K562 (cell line): ENCODE measurements at regions not wholly inside any gene's neighbourhood (a gene's known extent, or its start where the extent isn't known, plus 50 kb on each side); places are given as distances from the start of the nearest gene placed in this dataset.

Source experiments
- JUN ChIP-seq, 2 experiments: sonication (generic) in 1 of 2; formaldehyde crosslinking in 1 of 2; IDR thresholded peaks; 2 replicates each; pipeline versions ENCODE4 v1.6.1 to v1.8.0; 2012 to 2022; ENCODE audit warnings: borderline replicate concordance in 2 of 2, mild to moderate bottlenecking in 2 of 2, improper control_type of control experiment in 1 of 2, low read depth in 1 of 2, low read length in 1 of 2, missing genetic modification reagents in 1 of 2
- TOE1 ChIP-seq, 2 experiments: fragments of 450-650 bp in 1 of 2; sonication (generic) in 1 of 2; formaldehyde crosslinking in 1 of 2; IDR thresholded peaks; 2 replicates each; pipeline versions ENCODE4 v1.7.1 to v1.8.0; 2016 to 2022; ENCODE audit warnings: borderline replicate concordance in 2 of 2, mild to moderate bottlenecking in 2 of 2, antibody characterized with exemption in 1 of 2, inconsistent platforms in 1 of 2, low read depth in 1 of 2, missing genetic modification reagents in 1 of 2, moderate library complexity in 1 of 2
- ZNF184 ChIP-seq: sonication (generic); formaldehyde crosslinking; IDR thresholded peaks from 2 replicates; pipeline ENCODE4 v1.5.0; 2020; ENCODE audit warnings: missing genetic modification reagents

- TF ChIP-seq JUN (IDR thresholded peaks at IDR 0.05; ENCODE audit: borderline replicate concordance, low read depth, low read length) = no peak
- no peak for TF ChIP-seq JUN (CRISPR knock-in tag; IDR thresholded peaks at IDR 0.05; ENCODE audit: borderline replicate concordance)
- no peak for TF ChIP-seq TOE1 (IDR thresholded peaks at IDR 0.05; ENCODE audit: borderline replicate concordance)
- no peak for TF ChIP-seq TOE1 (CRISPR knock-in tag; IDR thresholded peaks at IDR 0.05; ENCODE audit: borderline replicate concordance, low read depth)
- TF ChIP-seq ZNF184 = no peak
Measured at GRCh38 chr10:42941295-42941644, 135.6 kb upstream of the RET start.
